ENCODE measurements at regions not wholly inside any gene's neighbourhood (a gene's known extent, or its start where the extent isn't known, plus 50 kb on each side); places are given as distances from the start of the nearest gene placed in this dataset.
A peak's percentile ranks its signal among the peaks of the same experiment; 100 is the strongest.

- H3K4me3 ChIP-seq = no peak overlapping the region
- no peaks in the 10 kb centered on the region for H3K9me3 ChIP-seq (ENCODE audit: control insufficient read depth in 4 of 4, insufficient read depth in 3 of 4, low read length in 3 of 4)
- no peak overlapping the region for H3K27ac ChIP-seq (ENCODE audit: low read depth in 1 of 2, low read length in 1 of 2)
- no peaks in the 10 kb centered on the region for H3K36me3 ChIP-seq (ENCODE audit: control insufficient read depth in 4 of 4, insufficient read depth in 4 of 4, low read length in 4 of 4)
- peaks cover 0 to 9% (median 0%) of the 10 kb centered on the region in 5 donors for H3K4me1 ChIP-seq (ENCODE audit: control insufficient read depth in 5 of 5, insufficient read depth in 5 of 5, low read length in 5 of 5)
- WGBS, 2 donors = 88 to 93% methylated on average over 1 of the region's 1 CpG
- DNase-seq (peak in 2 of 3 donors; percentile 16 to 61), ATAC-seq (ENCODE audit: insufficient read depth, low FRiP score) (no peak)
- no peak overlapping the region for H3K9ac ChIP-seq (ENCODE audit: insufficient read depth in 1 of 2, low read length in 2 of 2)
- no peaks in the 10 kb centered on the region for H3K27me3 ChIP-seq (ENCODE audit: control insufficient read depth in 3 of 3, insufficient read depth in 3 of 3, low read length in 2 of 3)
- no peak for TF ChIP-seq CTCF (IDR thresholded peaks at IDR 0.05; ENCODE audit: control extremely low read depth, extremely low read depth)
Measured at GRCh38 chr3:181629029-181629428, 82.7 kb upstream of the SOX2 start.

GRCh38 chr3:181628384-181628783 lies 83.3 kb upstream of the SOX2 start:
- Histone ChIP-seq H3K9me3 (ENCODE audit: control insufficient read depth in 4 of 4, insufficient read depth in 3 of 4, low read length in 3 of 4) (no peaks in the 10 kb centered on the region), H3K27ac (ENCODE audit: low read depth in 1 of 2, low read length in 1 of 2) (no peak overlapping the region), H3K9ac (ENCODE audit: insufficient read depth in 1 of 2, low read length in 2 of 2) (no peak overlapping the region), H3K4me1 (ENCODE audit: control insufficient read depth in 5 of 5, insufficient read depth in 5 of 5, low read length in 5 of 5) (peaks cover 0 to 9% (median 0%) of the 10 kb centered on the region in 5 donors), H3K27me3 (ENCODE audit: control insufficient read depth in 3 of 3, insufficient read depth in 3 of 3, low read length in 2 of 3) (no peaks in the 10 kb centered on the region), H3K36me3 (ENCODE audit: control insufficient read depth in 4 of 4, insufficient read depth in 4 of 4, low read length in 4 of 4) (no peaks in the 10 kb centered on the region), H3K4me3 (no peak overlapping the region)
- DNase-seq (no peak), ATAC-seq (ENCODE audit: insufficient read depth, low FRiP score) (no peak)
- TF ChIP-seq CTCF (IDR thresholded peaks at IDR 0.05; ENCODE audit: control extremely low read depth, extremely low read depth) = no peak

DNA sequence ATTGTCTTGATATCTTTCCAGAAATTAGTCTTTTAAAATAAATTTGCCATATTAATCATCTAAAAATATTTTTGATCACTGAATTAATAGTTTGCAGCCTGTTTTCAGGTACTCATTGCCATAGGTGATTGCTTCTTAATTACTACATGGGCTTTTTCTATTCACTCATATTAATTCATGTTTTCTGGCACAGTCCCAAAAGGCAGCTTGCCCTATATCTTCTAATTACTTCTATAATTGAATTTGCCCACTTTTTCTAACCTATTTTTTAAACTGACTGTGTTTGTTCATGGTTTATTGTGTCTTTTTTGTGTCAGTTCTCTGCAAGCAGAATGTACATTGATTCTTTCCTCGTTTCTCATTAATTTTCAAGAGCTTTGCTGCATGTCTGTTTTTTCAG lies 85.7 kb upstream of the SOX2 start:
- Histone ChIP-seq H3K4me1 (ENCODE audit: control insufficient read depth in 5 of 5, insufficient read depth in 5 of 5, low read length in 5 of 5) (peaks cover 0 to 9% (median 0%) of the 10 kb centered on the region in 5 donors), H3K9me3 (ENCODE audit: control insufficient read depth in 4 of 4, insufficient read depth in 3 of 4, low read length in 3 of 4) (no peaks in the 10 kb centered on the region), H3K27me3 (ENCODE audit: control insufficient read depth in 3 of 3, insufficient read depth in 3 of 3, low read length in 2 of 3) (no peaks in the 10 kb centered on the region), H3K9ac (ENCODE audit: insufficient read depth in 1 of 2, low read length in 2 of 2) (no peak overlapping the region), H3K36me3 (ENCODE audit: control insufficient read depth in 4 of 4, insufficient read depth in 4 of 4, low read length in 4 of 4) (no peaks in the 10 kb centered on the region), H3K27ac (ENCODE audit: low read depth in 1 of 2, low read length in 1 of 2) (no peak overlapping the region), H3K4me3 (no peak overlapping the region)
- DNase-seq (no peak), ATAC-seq (ENCODE audit: insufficient read depth, low FRiP score) (no peak)
- WGBS, 2 donors = 81 to 89% methylated on average over 1 of the region's 1 CpG
- TF ChIP-seq CTCF (IDR thresholded peaks at IDR 0.05; ENCODE audit: control extremely low read depth, extremely low read depth) = no peak

Measured in lung (tissue), 11 donors.